GM12878 (cell line): ENCODE measurements at regions not wholly inside any gene's neighbourhood (a gene's known extent, or its start where the extent isn't known, plus 50 kb on each side); places are given as distances from the start of the nearest gene placed in this dataset.

ENCODE experiments used
- ATAC-seq: fragments of 200-7000 bp; cut with Tn5 transposase; 3 replicates; pipeline ENCODE4 v1.9.1; 2020; ENCODE audit warnings: mild to moderate bottlenecking, moderate library complexity
- BruUV-seq: library from RNA; stranded (reverse); fragments of 400-500 nt; replicated peaks from 2 replicates; lab custom pipeline; 2021; lab: Mats Ljungman, UMichigan
- CTCF ChIA-PET: fragments of 300-600 bp; sonication (Branson Sonifier 250); formaldehyde crosslinking; extraction: SDS; loops from one replicate; lab custom pipeline; 2021; ENCODE audit warnings: inconsistent platforms; lab: Yijun Ruan, JAX
- POLR2A ChIA-PET: fragments of 350-600 bp; formaldehyde crosslinking; extraction: SDS; loops from one replicate; lab custom pipeline; 2021; ENCODE audit warnings: inconsistent platforms; lab: Charles Lee
- RAD21 ChIA-PET: fragments of 300-600 bp; sonication (Branson Sonifier 250); formaldehyde crosslinking; loops from one replicate; lab custom pipeline; 2023; ENCODE audit warnings: antibody characterized with exemption; ENCODE audit not compliant: unreplicated experiment; lab: Charles Lee
- SMC1A ChIA-PET: fragments of 300-600 bp; sonication (Branson Sonifier 250); formaldehyde crosslinking; loops from one replicate; lab custom pipeline; 2023; ENCODE audit not compliant: unreplicated experiment, uncharacterized antibody; lab: Charles Lee
- DNase-seq: peaks from one replicate; pipeline ENCODE4 v3.0.0-alpha.2; 2011; ENCODE audit warnings: low read depth, low spot score
- FAIRE-seq: peaks from 3 replicates; lab custom pipeline; 2011; peaks lifted over from hg19 to GRCh38; lab: Jason Lieb, UNC
- H2AFZ ChIP-seq: 2 replicates; pipeline ENCODE4 v1.6.0; 2011; ENCODE audit warnings: low read depth, low read length, control low read depth; ENCODE audit not compliant: control insufficient read depth
- H3K27ac ChIP-seq: 2 replicates; pipeline ENCODE4 v1.5.1; 2011; ENCODE audit warnings: control low read depth; ENCODE audit not compliant: control insufficient read depth, insufficient read depth
- H3K27me3 ChIP-seq, 2 experiments: replicated peaks in 1 of 2; 2 replicates each; pipeline versions ENCODE4 v1.6.0 to v1.6.1; 2011; ENCODE audit warnings: low read length in 1 of 2; ENCODE audit not compliant: control insufficient read depth in 2 of 2, insufficient read depth in 2 of 2
- H3K36me3 ChIP-seq, 2 experiments: 2 replicates each; pipeline ENCODE4 v1.5.1; 2011; ENCODE audit warnings: low read length in 1 of 2; ENCODE audit not compliant: control insufficient read depth in 2 of 2, insufficient read depth in 2 of 2
- H3K4me1 ChIP-seq: 2 replicates; pipeline ENCODE4 v1.6.1; 2011; ENCODE audit warnings: mild to moderate bottlenecking, low read length, moderate library complexity, mixed read lengths; ENCODE audit not compliant: control insufficient read depth, insufficient read depth
- H3K4me2 ChIP-seq: 2 replicates; pipeline ENCODE4 v1.6.0; 2011; ENCODE audit warnings: control low read depth; ENCODE audit not compliant: control insufficient read depth, insufficient read depth
- H3K4me3 ChIP-seq: fragments of 200-600 bp; sonication (generic); 2 replicates; pipeline ENCODE4 v1.5.1; 2016
- H3K79me2 ChIP-seq: 2 replicates; pipeline ENCODE4 v1.6.0; 2011; ENCODE audit warnings: low read length; ENCODE audit not compliant: control insufficient read depth, insufficient read depth
- H3K9ac ChIP-seq: 2 replicates; pipeline ENCODE4 v1.8.0; 2011; ENCODE audit warnings: low read length, control low read depth, mixed read lengths; ENCODE audit not compliant: control insufficient read depth, insufficient read depth
- H3K9me3 ChIP-seq: replicated peaks from 3 replicates; pipeline ENCODE4 v1.5.1; 2011; ENCODE audit warnings: mild to moderate bottlenecking, low read length; ENCODE audit not compliant: control insufficient read depth, insufficient read depth
- H4K20me1 ChIP-seq: 2 replicates; pipeline ENCODE4 v1.6.0; 2011; ENCODE audit not compliant: control insufficient read depth, insufficient read depth
- ATF7 ChIP-seq: fragments of 450-650 bp; IDR thresholded peaks from 2 replicates; pipeline ENCODE4 v1.6.1; 2016; ENCODE audit warnings: low read depth, mild to moderate bottlenecking
- CREB1 ChIP-seq: IDR thresholded peaks from 2 replicates; pipeline ENCODE4 v1.6.1; 2012; ENCODE audit warnings: low read depth, mild to moderate bottlenecking, inconsistent platforms
- CREM ChIP-seq: IDR thresholded peaks from 2 replicates; pipeline ENCODE4 v1.6.1; 2014; ENCODE audit warnings: antibody characterized with exemption, low read depth
- FOXK2 ChIP-seq: fragments of 450-650 bp; IDR thresholded peaks from 2 replicates; pipeline ENCODE4 v1.6.1; 2017; ENCODE audit warnings: mild to moderate bottlenecking, moderate library complexity
- GABPA ChIP-seq: IDR thresholded peaks from 2 replicates; pipeline ENCODE4 v1.6.1; 2014; ENCODE audit warnings: antibody characterized with exemption, low read depth, mild to moderate bottlenecking, inconsistent platforms
- SIN3A ChIP-seq: IDR thresholded peaks from 2 replicates; pipeline ENCODE4 v1.6.1; 2012; ENCODE audit warnings: low read depth, low read length, improper control_type of control experiment
- SRF ChIP-seq, 2 experiments: IDR thresholded peaks; 2 replicates each; pipeline ENCODE4 v1.6.1; 2011; ENCODE audit warnings: low read depth in 2 of 2, low read length in 2 of 2, mild to moderate bottlenecking in 1 of 2, moderate library complexity in 1 of 2
- YBX1 ChIP-seq: fragments of 450-650 bp; IDR thresholded peaks from 2 replicates; pipeline ENCODE4 v1.6.1; 2016; ENCODE audit warnings: antibody characterized with exemption
- WGBS: methylation state at CpG from one replicate; pipeline ENCODE4 v1.1.6; 2016; ENCODE audit warnings: low lambda C conversion rate; ENCODE audit not compliant: insufficient replicate concordance, insufficient coverage; ENCODE audit errors: missing lambda C conversion rate; 5-methylcytosine and 5-hydroxymethylcytosine counted together
- in situ Hi-C: fragments of 300-500 bp; cut with MboI; formaldehyde crosslinking; loops from 9 replicates; pipeline ENCODE4 v1.14.3; 2018; ENCODE audit warnings: mixed read lengths
- intact Hi-C: fragments of 100-400 bp; cut with micrococcal nuclease; formaldehyde crosslinking; loops from one replicate; pipeline ENCODE4 v1.14.2; 2022; ENCODE audit not compliant: unreplicated experiment

DNA sequence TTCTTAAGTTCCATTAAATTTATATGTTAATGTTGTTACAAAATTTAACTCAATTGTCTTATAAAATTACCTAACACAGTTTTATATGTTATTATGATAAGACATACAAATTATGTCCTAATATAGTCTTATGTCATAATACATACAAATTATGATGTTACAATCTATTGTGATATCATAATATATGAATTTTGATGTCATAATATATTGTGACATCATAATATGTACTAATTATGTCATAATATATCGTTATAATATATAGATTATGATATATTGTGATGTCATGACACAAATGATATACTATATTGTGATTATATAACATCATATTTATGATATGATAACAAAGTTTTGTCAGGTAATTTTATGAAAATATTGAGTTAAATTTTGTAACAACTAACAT lies 1789.6 kb downstream of the TP53TG3F start (continued):
- no peak for TF ChIP-seq FOXK2
- no peak for TF ChIP-seq GABPA
- no peak for TF ChIP-seq YBX1
- TF ChIP-seq CREM = no peak
- TF ChIP-seq SRF (IDR thresholded peaks at IDR 0.05; ENCODE audit: low read depth in 2 of 2, low read length in 2 of 2) = no peak

DNA sequence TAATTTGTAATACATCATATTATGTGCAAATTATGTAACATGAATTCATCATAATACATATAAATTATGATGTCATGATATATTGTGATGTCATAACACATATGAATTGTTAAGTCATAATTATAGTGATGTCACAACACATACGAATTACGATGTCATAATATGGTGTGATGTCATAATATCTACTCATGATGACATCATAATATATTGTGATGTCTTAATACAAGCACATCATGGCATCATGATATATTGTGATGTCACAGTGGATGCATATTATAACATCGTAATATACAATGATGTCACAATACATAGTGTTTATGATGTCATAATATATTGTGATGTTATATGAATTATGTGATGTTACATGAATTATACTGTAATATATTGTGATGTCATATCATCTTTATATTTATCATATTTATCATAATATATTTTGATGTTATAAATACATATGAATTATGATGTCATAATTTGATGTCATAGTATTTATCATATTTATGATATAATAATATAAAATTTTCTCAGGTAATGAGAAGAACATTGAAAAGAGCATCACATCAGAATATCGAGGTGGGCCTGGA lies 1793.0 kb downstream of the TP53TG3F start:
- no TSS peak for BruUV-seq
- ATAC-seq = no peak
- no peaks in the 10 kb centered on the region for H3K4me1 ChIP-seq
- no peaks in the 10 kb centered on the region; the same call in 2 of the 3 replicates for H3K9me3 ChIP-seq
- DNase-seq = no peak
- WGBS = 40% methylated on average over 4 of the region's 4 CpGs
- no peak overlapping the region for H3K9ac ChIP-seq
- H4K20me1 ChIP-seq = no peaks in the 10 kb centered on the region
- no peak overlapping the region for H3K4me2 ChIP-seq
- H3K36me3 ChIP-seq = no peaks in the 10 kb centered on the region
- ChIA-PET POLR2A (no interaction called here), RAD21 (no interaction called here), CTCF (no interaction called here), SMC1A (no interaction called here)
- no peak overlapping the region for H3K27ac ChIP-seq
- H3K4me3 ChIP-seq = no peak overlapping the region
- H3K79me2 ChIP-seq = no peaks in the 10 kb centered on the region
- in situ Hi-C loops (loop anchor here (25.0 kb wide), 4 partner anchors 110 to 885 kb away; no protein-coding TSS in a partner anchor), intact Hi-C loops (no loop called here)
- no peak overlapping the region for H2AFZ ChIP-seq
- FAIRE-seq = peak; percentile 64
- H3K27me3 ChIP-seq = no peaks in the 10 kb centered on the region
- no peak for TF ChIP-seq SIN3A
- TF ChIP-seq CREM = 0 out of 2 replicates have a peak, but pooled peaks have one; percentile 25
- TF ChIP-seq CREB1 = peak; percentile 60; the same call in 1 of the 2 replicates
- TF ChIP-seq ATF7 = peak; percentile 88
